CD4-positive, alpha-beta T cell treated with Interleukin-15 for 1 hour (primary cell): ENCODE measurements at regions not wholly inside any gene's neighbourhood (a gene's known extent, or its start where the extent isn't known, plus 50 kb on each side); places are given as distances from the start of the nearest gene placed in this dataset.

Experiments used
- DNase-seq: peaks from one replicate; pipeline ENCODE4 v3.0.0-alpha.2; 2020

- DNase-seq = no peak
Measured at GRCh38 chrX:98646351-98646750, 1762.6 kb downstream of the RPA4 start.

- no peak for DNase-seq
Measured at GRCh38 chrX:98654565-98654964, 1755.5 kb downstream of the PCDH19 start.
